Peyer's patch (tissue), 4 donors: ENCODE measurements at regions not wholly inside any gene's neighbourhood (a gene's known extent, or its start where the extent isn't known, plus 50 kb on each side); places are given as distances from the start of the nearest gene placed in this dataset.

Experiments used
- DNase-seq, 3 donors: peaks; one replicate each; pipeline ENCODE4 v3.0.0-alpha.2; 2017 to 2019
- H3K27ac ChIP-seq, 4 donors: fragments of 200-600 bp; sonication (generic); one replicate each; pipeline ENCODE4 v1.5.1; 2016 to 2019
- H3K27me3 ChIP-seq, 2 donors: fragments of 200-600 bp; sonication (generic); one replicate each; pipeline ENCODE4 v1.5.1; 2019
- H3K36me3 ChIP-seq, 3 donors: fragments of 200-600 bp; sonication (generic); one replicate each; pipeline ENCODE4 v1.5.1; 2016 to 2019
- H3K4me1 ChIP-seq, 4 donors: fragments of 200-600 bp; sonication (generic); one replicate each; pipeline ENCODE4 v1.5.1; 2016 to 2019
- H3K4me3 ChIP-seq, 4 donors: fragments of 200-600 bp; sonication (generic); 1 replicate in 3 of 4; 2 replicates in 1 of 4; pipeline ENCODE4 v1.5.1; 2016 to 2019; ENCODE audit warnings: mild to moderate bottlenecking in 1 of 4
- H3K9me3 ChIP-seq, 4 donors: fragments of 200-600 bp; sonication (generic); one replicate each; pipeline ENCODE4 v1.5.1; 2016 to 2019; ENCODE audit warnings: mild to moderate bottlenecking in 1 of 4
- POLR2A ChIP-seq, 2 donors: fragments of 450-650 bp; IDR thresholded peaks; one replicate each; pipeline ENCODE4 v1.5.1; 2017; ENCODE audit warnings: antibody characterized with exemption in 2 of 2, mild to moderate bottlenecking in 2 of 2, moderate library complexity in 2 of 2
- TF ChIP-seq, protein P1 (sequence below), 6 experiments: fragments of 450-650 bp in 4 of 6; fragments of 200-600 bp in 2 of 6; sonication (generic) in 1 of 6; IDR thresholded peaks; one replicate each; pipeline ENCODE4 v1.5.1; 2017 to 2019; ENCODE audit warnings: antibody characterized with exemption in 6 of 6, mild to moderate bottlenecking in 3 of 6, moderate library complexity in 1 of 6

DNA sequence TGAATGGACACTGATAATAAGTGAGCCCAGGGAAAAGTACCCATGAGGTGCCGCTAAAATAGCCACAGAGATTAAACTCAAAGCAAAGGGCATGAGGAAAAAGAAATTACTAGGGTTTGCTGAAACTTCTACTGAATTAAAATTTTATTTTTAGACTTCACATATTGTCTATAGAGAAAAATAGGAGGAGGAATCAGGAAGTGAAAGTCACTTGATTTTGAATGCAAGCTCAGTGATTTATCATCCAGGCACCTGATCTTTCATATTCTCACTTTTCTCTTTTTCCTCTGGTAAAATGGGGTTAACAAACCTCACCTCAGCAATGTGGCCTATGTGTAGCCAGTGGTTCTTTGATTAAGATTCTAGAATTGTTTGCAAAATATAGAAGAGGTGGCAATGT lies 479.8 kb downstream of the BCL11B start:
- Histone ChIP-seq H3K27ac (no peak overlapping the region), H3K4me3 (no peak overlapping the region), H3K27me3 (no peaks in the 10 kb centered on the region), H3K36me3 (no peaks in the 10 kb centered on the region), H3K4me1 (no peaks in the 10 kb centered on the region), H3K9me3 (peaks cover 0 to 3% (median 0%) of the 10 kb centered on the region in 4 donors)
- no peak for DNase-seq
- TF ChIP-seq, protein P1, sequence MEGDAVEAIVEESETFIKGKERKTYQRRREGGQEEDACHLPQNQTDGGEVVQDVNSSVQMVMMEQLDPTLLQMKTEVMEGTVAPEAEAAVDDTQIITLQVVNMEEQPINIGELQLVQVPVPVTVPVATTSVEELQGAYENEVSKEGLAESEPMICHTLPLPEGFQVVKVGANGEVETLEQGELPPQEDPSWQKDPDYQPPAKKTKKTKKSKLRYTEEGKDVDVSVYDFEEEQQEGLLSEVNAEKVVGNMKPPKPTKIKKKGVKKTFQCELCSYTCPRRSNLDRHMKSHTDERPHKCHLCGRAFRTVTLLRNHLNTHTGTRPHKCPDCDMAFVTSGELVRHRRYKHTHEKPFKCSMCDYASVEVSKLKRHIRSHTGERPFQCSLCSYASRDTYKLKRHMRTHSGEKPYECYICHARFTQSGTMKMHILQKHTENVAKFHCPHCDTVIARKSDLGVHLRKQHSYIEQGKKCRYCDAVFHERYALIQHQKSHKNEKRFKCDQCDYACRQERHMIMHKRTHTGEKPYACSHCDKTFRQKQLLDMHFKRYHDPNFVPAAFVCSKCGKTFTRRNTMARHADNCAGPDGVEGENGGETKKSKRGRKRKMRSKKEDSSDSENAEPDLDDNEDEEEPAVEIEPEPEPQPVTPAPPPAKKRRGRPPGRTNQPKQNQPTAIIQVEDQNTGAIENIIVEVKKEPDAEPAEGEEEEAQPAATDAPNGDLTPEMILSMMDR (IDR thresholded peaks at IDR 0.05) = no peak
- TF ChIP-seq POLR2A (IDR thresholded peaks at IDR 0.05) = no peak

DNA sequence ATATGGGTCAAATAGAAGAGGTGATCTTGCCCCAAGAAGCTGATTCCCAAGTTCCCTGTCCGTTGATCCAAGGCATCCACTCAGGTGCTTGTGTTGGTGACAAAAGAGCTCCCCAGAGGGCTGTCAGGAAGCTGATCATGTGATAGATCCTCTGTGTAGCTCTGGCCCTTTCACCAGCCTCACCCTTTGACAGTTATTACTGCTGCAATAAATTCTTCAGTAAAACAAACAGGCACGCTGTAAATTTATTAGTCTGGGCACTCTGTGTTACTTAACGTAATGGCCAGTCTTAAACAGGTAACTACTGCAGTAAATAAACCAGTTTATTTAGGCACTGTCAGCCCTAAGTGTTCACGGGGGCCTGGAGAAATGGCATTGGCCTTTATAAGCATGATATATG lies 473.9 kb downstream of the BCL11B start:
- H3K4me3 ChIP-seq = no peak overlapping the region
- peak in 1 of 3 donors; percentile 52 for DNase-seq
- no peaks in the 10 kb centered on the region for H3K27me3 ChIP-seq
- no peak overlapping the region for H3K27ac ChIP-seq
- no peaks in the 10 kb centered on the region for H3K36me3 ChIP-seq
- peaks cover 0 to 9% (median 0%) of the 10 kb centered on the region in 4 donors for H3K4me1 ChIP-seq
- TF ChIP-seq, protein P1 (IDR thresholded peaks at IDR 0.05) = no peak
- no peak for TF ChIP-seq POLR2A (IDR thresholded peaks at IDR 0.05)
- peaks cover 0 to 3% (median 0%) of the 10 kb centered on the region in 4 donors for H3K9me3 ChIP-seq

DNA sequence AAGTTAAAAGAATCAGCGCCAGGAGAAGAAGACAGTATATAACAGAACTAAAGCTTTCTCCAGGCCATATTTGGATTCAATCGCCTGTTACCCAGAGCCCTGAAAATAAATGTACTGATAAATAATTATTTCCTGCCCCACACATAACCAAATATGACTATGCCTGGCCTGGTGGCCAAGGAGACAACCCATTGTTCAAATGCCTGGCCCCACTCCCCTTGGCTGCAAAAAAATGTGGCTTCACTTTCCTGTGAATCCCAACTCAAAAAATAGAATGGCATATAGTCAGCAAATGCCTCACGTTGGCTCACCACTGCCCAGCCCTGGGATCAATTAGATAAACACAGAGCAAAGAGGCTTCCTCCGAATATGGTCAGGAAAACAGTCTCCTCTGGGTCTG lies 472.1 kb downstream of the BCL11B start:
- no peaks in the 10 kb centered on the region for H3K27me3 ChIP-seq
- H3K9me3 ChIP-seq = no peaks in the 10 kb centered on the region
- no peak for DNase-seq
- no peaks in the 10 kb centered on the region for H3K36me3 ChIP-seq
- H3K4me1 ChIP-seq = peaks cover 0 to 9% (median 0%) of the 10 kb centered on the region in 4 donors
- H3K4me3 ChIP-seq = no peak overlapping the region
- TF ChIP-seq, protein P1 (IDR thresholded peaks at IDR 0.05) = no peak
- no peak for TF ChIP-seq POLR2A (IDR thresholded peaks at IDR 0.05)
- no peak overlapping the region for H3K27ac ChIP-seq

DNA sequence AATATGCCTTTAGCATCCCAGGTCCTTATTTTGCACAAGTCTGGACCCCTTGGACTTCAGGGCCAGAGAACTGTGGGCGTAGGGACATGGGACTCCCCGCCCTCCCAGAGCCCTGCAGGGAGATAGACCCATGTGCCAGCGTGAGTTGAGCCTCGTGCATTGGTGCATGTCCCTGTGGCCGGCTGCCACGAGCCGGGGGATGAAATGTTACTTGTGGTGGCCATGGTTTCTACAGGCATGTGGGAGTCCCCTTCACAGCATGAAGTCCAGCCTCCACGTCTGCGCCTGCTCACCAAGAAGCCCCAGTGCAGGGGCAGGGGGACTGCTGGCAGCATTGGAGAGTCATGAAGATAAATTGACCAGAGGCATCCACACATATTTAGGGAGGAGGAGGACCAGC lies 470.0 kb downstream of the BCL11B start:
- no peaks in the 10 kb centered on the region for H3K9me3 ChIP-seq
- DNase-seq = no peak
- TF ChIP-seq, protein P1 (IDR thresholded peaks at IDR 0.05) = no peak
- no peak for TF ChIP-seq POLR2A (IDR thresholded peaks at IDR 0.05)
- H3K36me3 ChIP-seq = no peaks in the 10 kb centered on the region
- no peak overlapping the region for H3K27ac ChIP-seq
- H3K4me3 ChIP-seq = no peak overlapping the region
- H3K4me1 ChIP-seq = peaks cover 0 to 9% (median 0%) of the 10 kb centered on the region in 4 donors
- no peaks in the 10 kb centered on the region for H3K27me3 ChIP-seq

DNA sequence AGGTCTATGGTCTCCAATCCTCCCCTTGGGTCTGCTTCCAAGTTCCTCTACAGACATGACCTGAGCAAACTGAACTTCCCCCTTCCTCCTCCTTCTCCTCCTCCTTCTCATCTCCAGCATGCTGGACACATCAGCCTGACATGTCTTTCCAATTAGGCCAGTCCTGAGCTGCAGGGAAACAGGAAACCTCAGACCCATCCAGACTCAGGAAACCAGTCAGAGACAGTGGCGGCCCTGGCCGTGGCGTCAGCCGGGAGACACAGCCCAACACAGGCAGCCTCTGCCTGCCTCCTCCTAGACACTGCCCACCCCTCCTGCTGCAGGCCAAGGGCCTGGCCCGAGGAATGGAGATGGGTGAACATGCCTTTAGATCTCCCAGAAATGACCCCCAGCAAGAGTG lies 468.8 kb downstream of the BCL11B start:
- H3K27me3 ChIP-seq = no peaks in the 10 kb centered on the region
- TF ChIP-seq, protein P1 (IDR thresholded peaks at IDR 0.05) = no peak
- no peak for TF ChIP-seq POLR2A (IDR thresholded peaks at IDR 0.05)
- DNase-seq = no peak
- peaks cover 0 to 8% (median 0%) of the 10 kb centered on the region in 4 donors for H3K4me1 ChIP-seq
- H3K9me3 ChIP-seq = no peaks in the 10 kb centered on the region
- H3K27ac ChIP-seq = no peak overlapping the region
- H3K36me3 ChIP-seq = no peaks in the 10 kb centered on the region
- H3K4me3 ChIP-seq = no peak overlapping the region
